ENCODE measurements at regions not wholly inside any gene's neighbourhood (a gene's known extent, or its start where the extent isn't known, plus 50 kb on each side); places are given as distances from the start of the nearest gene placed in this dataset.

- H3K4me3 ChIP-seq (ENCODE audit: low read length) = no peak overlapping the region
- H3K36me3 ChIP-seq (ENCODE audit: control insufficient read depth, insufficient read depth, low read length) = no peaks in the 10 kb centered on the region
- no peak overlapping the region for H3K9ac ChIP-seq (ENCODE audit: low read length)
- H3K4me1 ChIP-seq (ENCODE audit: control insufficient read depth, insufficient read depth, low read length) = no peaks in the 10 kb centered on the region
- no peak overlapping the region for H3K27ac ChIP-seq (ENCODE audit: low read depth, low read length)
- no peaks in the 10 kb centered on the region for H3K27me3 ChIP-seq (ENCODE audit: control insufficient read depth, insufficient read depth, low read length)
Measured at GRCh38 chr22:49548356-49549202, 279.1 kb downstream of the BRD1 start.

GRCh38 chr22:49547751-49548239 is 279.9 kb downstream of the BRD1 start:
- H3K4me3 ChIP-seq (ENCODE audit: low read length) = no peak overlapping the region
- H3K9ac ChIP-seq (ENCODE audit: low read length) = no peak overlapping the region
- H3K4me1 ChIP-seq (ENCODE audit: control insufficient read depth, insufficient read depth, low read length) = no peaks in the 10 kb centered on the region
- no peak overlapping the region for H3K27ac ChIP-seq (ENCODE audit: low read depth, low read length)
- no peaks in the 10 kb centered on the region for H3K27me3 ChIP-seq (ENCODE audit: control insufficient read depth, insufficient read depth, low read length)
- no peaks in the 10 kb centered on the region for H3K36me3 ChIP-seq (ENCODE audit: control insufficient read depth, insufficient read depth, low read length)

- no peak overlapping the region for H3K9ac ChIP-seq (ENCODE audit: low read length)
- H3K4me1 ChIP-seq (ENCODE audit: control insufficient read depth, insufficient read depth, low read length) = no peaks in the 10 kb centered on the region
- H3K27ac ChIP-seq (ENCODE audit: low read depth, low read length) = no peak overlapping the region
- H3K27me3 ChIP-seq (ENCODE audit: control insufficient read depth, insufficient read depth, low read length) = no peaks in the 10 kb centered on the region
- H3K4me3 ChIP-seq (ENCODE audit: low read length) = no peak overlapping the region
- no peaks in the 10 kb centered on the region for H3K36me3 ChIP-seq (ENCODE audit: control insufficient read depth, insufficient read depth, low read length)
Measured at GRCh38 chr22:49546811-49547585, 280.7 kb downstream of the BRD1 start.

- Histone ChIP-seq H3K4me1 (ENCODE audit: control insufficient read depth, insufficient read depth, low read length) (no peaks in the 10 kb centered on the region), H3K27ac (ENCODE audit: low read depth, low read length) (no peak overlapping the region), H3K36me3 (ENCODE audit: control insufficient read depth, insufficient read depth, low read length) (no peaks in the 10 kb centered on the region), H3K4me3 (ENCODE audit: low read length) (no peak overlapping the region), H3K27me3 (ENCODE audit: control insufficient read depth, insufficient read depth, low read length) (no peaks in the 10 kb centered on the region), H3K9ac (ENCODE audit: low read length) (no peak overlapping the region)
Measured at GRCh38 chr22:49545606-49546005, 282.1 kb downstream of the BRD1 start.

GRCh38 chr22:49544286-49544685 is 283.4 kb downstream of the BRD1 start:
- H3K27me3 ChIP-seq (ENCODE audit: control insufficient read depth, insufficient read depth, low read length) = no peaks in the 10 kb centered on the region
- no peaks in the 10 kb centered on the region for H3K36me3 ChIP-seq (ENCODE audit: control insufficient read depth, insufficient read depth, low read length)
- no peaks in the 10 kb centered on the region for H3K4me1 ChIP-seq (ENCODE audit: control insufficient read depth, insufficient read depth, low read length)
- no peak overlapping the region for H3K27ac ChIP-seq (ENCODE audit: low read depth, low read length)
- no peak overlapping the region for H3K9ac ChIP-seq (ENCODE audit: low read length)
- no peak overlapping the region for H3K4me3 ChIP-seq (ENCODE audit: low read length)

- no peak overlapping the region for H3K9ac ChIP-seq (ENCODE audit: low read length)
- no peak overlapping the region for H3K4me3 ChIP-seq (ENCODE audit: low read length)
- H3K4me1 ChIP-seq (ENCODE audit: control insufficient read depth, insufficient read depth, low read length) = no peaks in the 10 kb centered on the region
- no peaks in the 10 kb centered on the region for H3K36me3 ChIP-seq (ENCODE audit: control insufficient read depth, insufficient read depth, low read length)
- H3K27me3 ChIP-seq (ENCODE audit: control insufficient read depth, insufficient read depth, low read length) = no peaks in the 10 kb centered on the region
- H3K27ac ChIP-seq (ENCODE audit: low read depth, low read length) = no peak overlapping the region
Measured at GRCh38 chr22:49543876-49544275, 283.8 kb downstream of the BRD1 start.

GRCh38 chr22:49541693-49542230 is 285.9 kb downstream of the BRD1 start:
- H3K4me1 ChIP-seq (ENCODE audit: control insufficient read depth, insufficient read depth, low read length) = no peaks in the 10 kb centered on the region
- H3K4me3 ChIP-seq (ENCODE audit: low read length) = no peak overlapping the region
- H3K27ac ChIP-seq (ENCODE audit: low read depth, low read length) = no peak overlapping the region
- no peaks in the 10 kb centered on the region for H3K36me3 ChIP-seq (ENCODE audit: control insufficient read depth, insufficient read depth, low read length)
- H3K9ac ChIP-seq (ENCODE audit: low read length) = no peak overlapping the region
- H3K27me3 ChIP-seq (ENCODE audit: control insufficient read depth, insufficient read depth, low read length) = no peaks in the 10 kb centered on the region

- H3K27me3 ChIP-seq (ENCODE audit: control insufficient read depth, insufficient read depth, low read length) = no peaks in the 10 kb centered on the region
- H3K4me3 ChIP-seq (ENCODE audit: low read length) = no peak overlapping the region
- no peaks in the 10 kb centered on the region for H3K36me3 ChIP-seq (ENCODE audit: control insufficient read depth, insufficient read depth, low read length)
- no peak overlapping the region for H3K27ac ChIP-seq (ENCODE audit: low read depth, low read length)
- no peaks in the 10 kb centered on the region for H3K4me1 ChIP-seq (ENCODE audit: control insufficient read depth, insufficient read depth, low read length)
- H3K9ac ChIP-seq (ENCODE audit: low read length) = no peak overlapping the region
Measured at GRCh38 chr22:49540913-49541692, 286.6 kb downstream of the BRD1 start.

- no peaks in the 10 kb centered on the region for H3K4me1 ChIP-seq (ENCODE audit: control insufficient read depth, insufficient read depth, low read length)
- H3K4me3 ChIP-seq (ENCODE audit: low read length) = no peak overlapping the region
- no peak overlapping the region for H3K9ac ChIP-seq (ENCODE audit: low read length)
- no peaks in the 10 kb centered on the region for H3K27me3 ChIP-seq (ENCODE audit: control insufficient read depth, insufficient read depth, low read length)
- no peaks in the 10 kb centered on the region for H3K36me3 ChIP-seq (ENCODE audit: control insufficient read depth, insufficient read depth, low read length)
- no peak overlapping the region for H3K27ac ChIP-seq (ENCODE audit: low read depth, low read length)
Measured at GRCh38 chr22:49540084-49540912, 287.4 kb downstream of the BRD1 start.

GRCh38 chr22:49538006-49538405 is 289.7 kb downstream of the BRD1 start:
- Histone ChIP-seq H3K4me1 (ENCODE audit: control insufficient read depth, insufficient read depth, low read length) (no peaks in the 10 kb centered on the region), H3K4me3 (ENCODE audit: low read length) (no peak overlapping the region), H3K36me3 (ENCODE audit: control insufficient read depth, insufficient read depth, low read length) (no peaks in the 10 kb centered on the region), H3K9ac (ENCODE audit: low read length) (no peak overlapping the region), H3K27ac (ENCODE audit: low read depth, low read length) (no peak overlapping the region), H3K27me3 (ENCODE audit: control insufficient read depth, insufficient read depth, low read length) (no peaks in the 10 kb centered on the region)

- Histone ChIP-seq H3K4me3 (ENCODE audit: low read length) (no peak overlapping the region), H3K36me3 (ENCODE audit: control insufficient read depth, insufficient read depth, low read length) (no peaks in the 10 kb centered on the region), H3K27ac (ENCODE audit: low read depth, low read length) (no peak overlapping the region), H3K4me1 (ENCODE audit: control insufficient read depth, insufficient read depth, low read length) (no peaks in the 10 kb centered on the region), H3K9ac (ENCODE audit: low read length) (no peak overlapping the region), H3K27me3 (ENCODE audit: control insufficient read depth, insufficient read depth, low read length) (no peaks in the 10 kb centered on the region)
Measured at GRCh38 chr22:49536571-49537131, 291.0 kb downstream of the BRD1 start.
